Neutrophil (primary cell): ENCODE measurements at regions not wholly inside any gene's neighbourhood (a gene's known extent, or its start where the extent isn't known, plus 50 kb on each side); places are given as distances from the start of the nearest gene placed in this dataset.
"Not testable (repeated sequence)": the region's sequence is repeated elsewhere in the genome, so short reads cannot be mapped to it uniquely, and the experiment has no call there.

Source experiments
- H3K27ac ChIP-seq: fragments of 200-600 bp; sonication (generic); 2 replicates; pipeline ENCODE4 v1.5.1; 2016; ENCODE audit warnings: mild to moderate bottlenecking, moderate library complexity
- H3K27me3 ChIP-seq: fragments of 200-600 bp; sonication (generic); 2 replicates; pipeline ENCODE4 v1.6.0; 2016; ENCODE audit warnings: mild to moderate bottlenecking
- H3K36me3 ChIP-seq: fragments of 200-600 bp; sonication (generic); 2 replicates; pipeline ENCODE4 v1.5.1; 2017
- H3K4me1 ChIP-seq, 2 experiments: fragments of 200-600 bp in 1 of 2; sonication (generic) in 1 of 2; 1 replicate in 1 of 2; 2 replicates in 1 of 2; pipeline versions ENCODE4 v1.5.1 to v1.6.1; 2013 to 2016; ENCODE audit warnings: low read depth in 1 of 2, low read length in 1 of 2, mild to moderate bottlenecking in 1 of 2, moderate library complexity in 1 of 2; ENCODE audit not compliant: control insufficient read depth in 1 of 2, insufficient read depth in 1 of 2
- H3K4me3 ChIP-seq, 2 experiments: fragments of 200-600 bp in 1 of 2; sonication (generic) in 1 of 2; 1 replicate in 1 of 2; 2 replicates in 1 of 2; pipeline ENCODE4 v1.5.1; 2013 to 2016; ENCODE audit warnings: low read depth in 1 of 2, low read length in 1 of 2, mild to moderate bottlenecking in 1 of 2, moderate library complexity in 1 of 2
- H3K9me3 ChIP-seq: fragments of 200-600 bp; sonication (generic); 2 replicates; pipeline ENCODE4 v1.5.1; 2016
- CTCF ChIP-seq: fragments of 200-600 bp; sonication (generic); IDR thresholded peaks from 2 replicates; pipeline ENCODE4 v1.5.1; 2016; ENCODE audit warnings: antibody characterized with exemption

GRCh38 chr16:35154627-35155026 is 1695.2 kb downstream of the TP53TG3F start:
- TF ChIP-seq CTCF: no peak
- H3K27ac ChIP-seq: no peak overlapping the region
- H3K4me3 ChIP-seq: no peak overlapping the region
- no peaks in the 10 kb centered on the region for H3K4me1 ChIP-seq
- peaks cover 7% of the 10 kb centered on the region for H3K9me3 ChIP-seq
- H3K27me3 ChIP-seq: no peaks in the 10 kb centered on the region
- H3K36me3 ChIP-seq: no peaks in the 10 kb centered on the region

DNA sequence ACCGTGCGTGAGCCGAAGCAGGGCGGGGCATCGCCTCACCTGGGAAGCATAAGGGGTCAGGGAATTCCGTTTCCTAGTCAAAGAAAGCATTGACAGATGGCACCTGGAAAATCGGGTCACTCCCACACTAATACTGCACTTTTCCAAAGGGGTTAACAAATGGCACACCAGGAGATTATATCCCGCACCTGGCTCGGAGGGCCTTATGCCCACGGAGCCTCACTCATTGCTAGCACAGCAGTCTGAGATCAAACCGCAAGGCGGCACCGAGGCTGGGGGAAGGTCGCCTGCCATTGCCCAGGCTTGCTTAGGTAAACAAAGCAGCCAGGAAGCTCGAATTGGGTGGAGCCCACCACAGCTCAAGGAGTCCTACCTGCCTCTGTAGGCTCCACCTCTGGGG is 1698.1 kb downstream of the TP53TG3F start:
- not testable (repeated sequence) for H3K4me3 ChIP-seq, H3K27ac ChIP-seq, H3K9me3 ChIP-seq, H3K36me3 ChIP-seq, H3K27me3 ChIP-seq, H3K4me1 ChIP-seq

DNA sequence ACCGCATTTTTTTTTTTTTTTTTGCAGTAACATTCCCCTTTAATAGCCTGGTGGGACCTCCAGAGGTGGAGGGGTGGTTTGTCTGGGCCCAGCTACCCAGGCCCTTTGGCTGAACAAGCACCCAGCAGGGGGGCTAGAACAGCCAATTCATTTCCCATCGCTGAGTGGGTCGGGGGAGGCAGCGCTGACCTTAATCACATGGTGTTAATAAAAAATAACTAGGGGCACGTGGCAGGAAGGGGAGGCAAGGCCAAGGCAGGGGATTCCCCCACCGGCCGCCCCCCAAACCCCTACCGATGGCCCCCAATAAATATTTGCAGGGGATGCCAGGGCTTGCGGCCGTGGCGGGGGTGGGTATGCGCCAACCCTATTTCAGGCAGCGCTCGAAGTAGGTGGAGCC is 1709.9 kb downstream of the TP53TG3F start:
- H3K27ac ChIP-seq, H3K4me3 ChIP-seq, H3K27me3 ChIP-seq, H3K36me3 ChIP-seq, H3K9me3 ChIP-seq, H3K4me1 ChIP-seq: not testable (repeated sequence)

GRCh38 chr16:35170061-35170460 is 1710.6 kb downstream of the TP53TG3F start:
- H3K4me1 ChIP-seq, H3K9me3 ChIP-seq, H3K27me3 ChIP-seq, H3K27ac ChIP-seq, H3K4me3 ChIP-seq, H3K36me3 ChIP-seq: not testable (repeated sequence)

- Histone ChIP-seq H3K4me1 (no peaks in the 10 kb centered on the region), H3K36me3 (no peaks in the 10 kb centered on the region), H3K27me3 (no peaks in the 10 kb centered on the region), H3K27ac (no peak overlapping the region), H3K9me3 (no peaks in the 10 kb centered on the region), H3K4me3 (no peak overlapping the region)
- TF ChIP-seq CTCF: no peak
Measured at GRCh38 chr16:35170610-35171009, 1711.2 kb downstream of the TP53TG3F start.

DNA sequence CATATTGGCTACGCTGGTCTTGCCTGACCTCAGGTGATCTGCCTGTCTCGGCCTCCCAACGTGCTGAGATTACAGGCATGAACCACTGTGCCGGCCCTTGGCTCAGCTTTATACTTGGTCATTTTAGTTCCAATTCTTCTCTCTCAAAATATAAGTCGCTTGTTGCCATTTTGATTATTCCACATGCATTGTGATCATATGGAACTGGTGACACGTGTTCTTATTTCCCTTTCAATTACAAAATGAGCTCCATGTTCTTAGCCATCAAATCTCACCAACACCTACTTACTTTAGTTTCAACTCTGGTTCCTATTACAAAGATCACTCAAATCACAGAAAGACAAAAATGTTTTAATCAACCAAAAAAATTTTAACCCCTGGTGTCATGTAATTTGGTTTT is 1711.7 kb downstream of the TP53TG3F start:
- Histone ChIP-seq H3K4me3 (no peak overlapping the region), H3K27me3 (no peaks in the 10 kb centered on the region), H3K9me3 (no peaks in the 10 kb centered on the region), H3K27ac (no peak overlapping the region), H3K4me1 (no peaks in the 10 kb centered on the region), H3K36me3 (no peaks in the 10 kb centered on the region)
- TF ChIP-seq CTCF: no peak

GRCh38 chr16:35173295-35173694 is 1713.9 kb downstream of the TP53TG3F start:
- Histone ChIP-seq H3K27ac (no peak overlapping the region), H3K9me3 (no peaks in the 10 kb centered on the region), H3K27me3 (no peaks in the 10 kb centered on the region), H3K4me3 (no peak overlapping the region), H3K36me3 (no peaks in the 10 kb centered on the region), H3K4me1 (no peaks in the 10 kb centered on the region)
- no peak for TF ChIP-seq CTCF
